ENCODE measurements at regions not wholly inside any gene's neighbourhood (a gene's known extent, or its start where the extent isn't known, plus 50 kb on each side); places are given as distances from the start of the nearest gene placed in this dataset.
A peak's percentile ranks its signal among the peaks of the same experiment; 100 is the strongest.

DNA sequence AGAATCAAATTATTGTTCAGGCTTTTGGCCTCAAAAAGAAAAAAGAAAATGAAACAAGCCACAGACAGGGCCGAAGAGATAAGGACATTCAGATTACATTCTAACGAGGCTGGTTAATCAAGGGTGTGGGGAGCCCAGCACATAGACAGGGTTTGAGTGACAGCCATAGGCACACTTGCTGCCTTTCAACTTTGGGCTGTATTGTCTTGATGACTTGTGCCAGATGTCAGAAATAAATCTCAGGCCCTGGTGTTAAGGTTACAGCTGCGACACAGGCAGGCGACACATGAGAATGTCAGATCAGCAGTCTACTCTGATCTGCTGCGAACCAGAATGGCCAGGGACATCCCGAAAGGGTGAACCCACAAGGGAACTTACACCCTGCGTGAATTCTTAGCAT is 231.2 kb upstream of the ARRDC4 start:
- DNase-seq: no peak

DNA sequence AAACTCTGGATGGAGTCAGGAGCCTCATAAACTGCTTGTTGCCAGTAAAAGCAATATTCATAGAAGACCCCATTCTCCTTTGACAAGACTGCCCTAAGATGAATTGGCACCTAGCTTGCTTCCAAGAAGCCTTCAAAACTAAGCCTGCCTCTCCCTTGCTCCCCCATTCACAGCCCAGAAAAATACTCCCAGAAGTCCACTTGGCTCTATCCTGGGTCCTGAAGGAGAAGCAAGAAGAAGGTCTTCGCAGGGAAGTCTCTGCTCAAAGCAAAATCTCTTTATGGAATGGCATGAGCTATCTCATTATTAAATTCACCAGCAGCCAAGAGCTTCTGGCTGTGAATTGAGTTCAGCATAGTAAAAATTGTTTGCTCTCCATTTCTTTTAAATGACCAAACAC is 230.2 kb upstream of the ARRDC4 start:
- DNase-seq: no peak

GRCh38 chr15:97731859-97732258 is 228.6 kb upstream of the ARRDC4 start:
- DNase-seq: no peak

DNA sequence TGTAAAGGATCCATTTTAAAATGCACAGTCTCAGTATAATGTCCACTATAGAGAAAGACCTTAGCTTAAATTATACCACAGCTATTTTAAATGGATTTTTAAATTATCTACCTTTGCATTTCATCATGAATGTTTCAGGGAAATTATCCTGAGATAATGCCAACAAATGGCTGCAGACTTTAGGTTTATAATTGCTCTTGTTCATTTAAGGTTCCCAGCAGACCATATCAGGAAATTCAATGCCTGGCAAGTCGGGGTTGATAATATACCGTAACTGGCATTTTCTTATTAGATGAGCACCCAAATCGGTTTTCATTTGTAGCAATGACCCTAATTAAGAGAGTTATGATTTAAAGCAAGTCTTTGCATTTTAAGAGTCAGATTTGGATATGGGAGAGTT is 227.1 kb upstream of the ARRDC4 start:
- DNase-seq: no peak

GRCh38 chr15:97736748-97737147 is 223.8 kb upstream of the ARRDC4 start:
- no peak for DNase-seq

DNA sequence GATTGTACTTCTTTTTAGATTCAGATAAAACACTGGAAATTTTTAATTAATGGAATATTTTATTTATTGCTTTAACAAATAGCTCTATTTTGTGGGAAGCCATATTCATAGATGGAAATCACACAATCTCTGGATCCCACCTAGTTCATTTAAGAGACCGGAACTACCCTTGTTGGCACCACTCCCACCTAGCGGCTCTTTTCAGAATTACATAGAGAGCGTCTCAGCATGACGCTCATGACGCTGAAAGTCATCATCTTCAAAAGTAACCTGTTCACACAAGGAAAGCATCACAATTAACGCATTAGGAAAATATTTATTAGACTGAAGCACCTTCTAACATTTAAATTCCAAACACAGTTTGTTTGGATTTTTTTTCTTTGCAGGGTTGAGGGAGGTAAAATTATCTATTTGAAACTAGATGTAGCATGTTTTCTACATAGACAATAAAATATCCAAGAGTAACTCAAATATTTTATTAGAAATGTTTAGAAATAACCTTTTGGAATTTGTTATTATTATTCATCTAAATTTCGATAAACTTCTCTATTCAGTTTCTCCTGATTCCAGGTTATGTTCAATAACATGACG is 214.9 kb upstream of the ARRDC4 start:
- peak in 1 of 2 donors; percentile 3 for DNase-seq

GRCh38 chr15:97747342-97747741 is 213.2 kb upstream of the ARRDC4 start:
- DNase-seq: no peak

DNA sequence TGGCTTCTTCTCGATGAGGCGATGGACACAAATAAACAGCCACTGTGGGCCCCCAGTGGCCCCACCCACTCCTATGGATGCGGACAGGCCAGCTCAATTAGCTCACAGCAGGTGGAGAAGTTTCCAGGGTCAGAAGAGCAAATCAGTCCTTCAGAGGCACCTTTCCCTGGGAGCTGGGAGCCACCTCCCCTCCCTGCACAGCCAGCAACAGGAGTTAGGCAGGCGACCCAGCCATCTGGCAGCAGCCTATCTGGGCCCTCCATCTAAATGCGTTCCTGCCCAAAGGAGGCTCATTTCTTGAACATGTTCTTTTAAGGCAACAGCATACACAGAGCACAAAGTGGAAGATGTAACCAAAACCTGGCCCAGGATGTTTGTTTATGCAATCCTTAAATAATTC is 211.9 kb upstream of the ARRDC4 start:
- no peak for DNase-seq

DNA sequence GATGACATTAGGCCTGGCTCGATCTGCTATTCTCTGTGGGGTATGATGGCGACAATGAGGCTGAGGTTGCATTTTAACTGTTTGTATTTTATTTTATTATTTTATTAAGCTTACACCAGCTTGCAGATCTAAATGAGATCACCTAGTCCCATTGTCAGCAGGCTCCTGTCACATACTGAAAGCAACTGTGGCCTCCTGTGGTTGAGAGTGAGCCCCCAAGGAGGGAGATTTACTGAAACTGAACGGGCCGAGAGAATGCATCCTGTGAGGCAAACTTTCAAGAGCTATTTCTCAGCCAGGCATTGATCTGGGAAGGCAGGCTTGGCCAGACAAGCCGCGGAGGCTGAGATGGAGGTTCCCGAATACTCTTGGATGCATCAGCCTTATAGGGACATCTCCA is 210.4 kb upstream of the ARRDC4 start:
- DNase-seq: no peak

DNA sequence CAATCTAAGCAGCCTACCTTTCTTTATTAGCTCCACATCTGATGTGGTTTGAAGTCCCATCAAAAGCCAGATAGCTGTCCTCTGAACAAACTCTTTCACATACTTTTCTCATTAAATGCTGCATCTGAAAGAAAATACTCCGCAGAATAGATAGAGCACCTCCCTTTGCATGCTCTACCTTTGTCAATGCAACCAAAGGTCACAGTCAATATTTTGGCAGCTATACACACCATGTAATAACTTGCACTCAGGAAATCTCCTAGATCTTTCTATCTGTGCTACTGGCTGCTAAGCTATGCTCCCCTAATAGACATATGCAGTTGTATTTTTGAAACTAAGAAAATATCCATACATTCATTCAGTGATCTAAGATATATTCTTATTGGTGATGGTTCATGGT is 204.8 kb upstream of the ARRDC4 start:
- DNase-seq: no peak

GRCh38 chr15:97759363-97759762 is 201.1 kb upstream of the ARRDC4 start:
- DNase-seq: no peak

DNA sequence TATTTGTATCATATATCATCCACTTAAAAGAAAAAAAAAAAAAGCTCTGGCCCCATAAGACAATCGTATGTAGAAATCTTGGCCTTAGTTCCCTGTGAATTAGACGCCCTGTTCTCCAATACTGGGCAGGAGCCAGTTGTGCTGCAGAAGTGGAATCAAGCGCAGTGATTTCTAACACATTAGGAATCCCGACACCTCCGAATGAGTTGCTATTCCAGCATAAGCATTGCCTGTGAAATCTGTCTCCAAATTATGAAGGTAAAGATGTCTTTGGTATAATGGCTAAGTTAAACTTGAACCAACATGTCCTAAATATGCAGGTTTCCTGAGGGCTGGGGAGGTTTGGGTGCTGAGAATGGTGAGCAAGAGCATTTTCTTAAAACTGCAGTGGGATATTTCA is 199.4 kb upstream of the ARRDC4 start:
- no peak for DNase-seq

- no peak for DNase-seq
Observed at GRCh38 chr15:97783240-97783639, 177.3 kb upstream of the ARRDC4 start.

DNA sequence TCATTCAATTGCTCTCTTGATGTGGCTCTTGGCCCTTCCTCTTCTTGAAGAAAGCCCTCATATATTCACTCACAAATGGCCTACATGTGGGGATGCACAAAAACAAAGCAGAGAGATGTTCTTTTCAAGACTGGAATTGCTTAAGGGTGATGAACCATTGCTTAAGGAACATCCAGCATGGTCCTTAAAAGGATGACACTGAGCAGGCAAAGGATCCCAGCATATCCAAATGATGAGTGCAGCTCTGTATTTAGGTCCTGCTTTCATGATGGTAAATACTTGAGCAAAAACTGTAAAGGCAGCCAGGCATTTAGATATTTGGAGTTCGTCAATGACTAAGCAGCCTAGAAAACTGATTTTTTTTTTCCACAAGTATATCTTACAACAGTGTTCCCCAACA is 173.8 kb upstream of the ARRDC4 start:
- DNase-seq: no peak

- no peak for DNase-seq
Observed at GRCh38 chr15:97790180-97790579, 170.3 kb upstream of the ARRDC4 start.

DNA sequence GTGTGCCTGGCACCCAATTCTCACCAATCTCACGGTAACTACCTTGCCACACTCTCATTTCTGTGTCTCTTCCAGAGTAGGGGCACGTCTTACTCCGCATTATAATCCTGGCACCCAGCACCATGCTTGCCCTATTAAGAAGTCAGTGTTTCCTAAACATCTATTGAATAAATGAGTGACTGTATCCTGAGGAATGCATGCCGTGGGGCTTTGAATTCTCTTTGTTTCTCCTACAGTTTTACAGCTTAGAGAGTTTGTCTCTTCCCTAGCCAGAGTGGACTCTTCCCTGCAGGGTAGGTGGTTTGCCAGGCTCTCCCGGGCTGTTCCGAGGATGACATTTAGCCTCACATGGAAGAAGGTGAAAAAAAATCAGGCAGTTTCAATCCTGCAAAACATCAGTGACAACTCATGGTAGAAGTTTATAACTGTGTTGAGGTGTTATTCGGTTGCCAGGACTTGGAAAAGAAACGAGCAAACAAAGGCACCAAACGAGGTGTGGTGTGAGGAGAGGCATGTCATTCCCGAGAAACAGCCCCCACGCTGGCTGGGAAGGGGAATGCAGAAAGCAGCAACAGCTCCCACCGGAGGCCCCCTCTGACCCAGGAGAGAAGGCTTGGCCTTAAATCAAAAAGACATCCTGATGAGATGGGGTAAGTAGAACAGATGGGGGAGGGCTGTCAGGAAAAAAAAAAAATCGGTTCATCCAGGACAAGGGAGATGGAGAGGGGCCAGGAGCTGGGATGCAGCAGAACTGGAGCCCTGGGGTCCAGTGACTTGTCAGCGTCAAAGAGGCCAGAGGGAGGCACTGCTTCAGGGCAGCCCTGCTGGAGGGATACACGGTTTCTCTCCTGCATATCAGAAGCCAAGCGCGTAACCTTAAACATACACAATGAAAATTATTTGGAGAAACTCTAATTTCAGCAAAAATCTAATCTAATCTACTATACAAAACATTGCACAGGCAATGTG is 168.4 kb upstream of the ARRDC4 start:
- no peak for DNase-seq

GRCh38 chr15:97804950-97805349 is 155.6 kb upstream of the ARRDC4 start:
- DNase-seq: no peak

DNA sequence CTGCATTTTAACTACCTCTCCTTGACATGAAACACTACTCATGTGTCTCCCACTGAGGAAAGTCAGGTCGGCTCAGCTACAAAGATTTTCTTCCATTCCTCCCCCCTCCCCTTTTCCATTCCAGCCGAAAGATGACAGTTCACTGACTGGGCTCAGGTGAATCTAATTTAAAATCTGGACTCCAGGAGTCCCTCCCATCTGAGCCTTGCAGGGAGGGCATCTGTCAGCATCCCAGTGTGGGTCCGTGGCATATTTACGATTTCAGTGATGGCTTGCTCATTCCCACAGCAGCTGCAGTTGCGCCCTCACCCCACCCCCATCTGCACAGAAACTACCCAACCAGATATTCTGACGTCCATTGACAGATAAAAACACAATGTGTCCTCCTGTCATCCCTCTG is 153.7 kb upstream of the ARRDC4 start:
- DNase-seq: no peak

DNA sequence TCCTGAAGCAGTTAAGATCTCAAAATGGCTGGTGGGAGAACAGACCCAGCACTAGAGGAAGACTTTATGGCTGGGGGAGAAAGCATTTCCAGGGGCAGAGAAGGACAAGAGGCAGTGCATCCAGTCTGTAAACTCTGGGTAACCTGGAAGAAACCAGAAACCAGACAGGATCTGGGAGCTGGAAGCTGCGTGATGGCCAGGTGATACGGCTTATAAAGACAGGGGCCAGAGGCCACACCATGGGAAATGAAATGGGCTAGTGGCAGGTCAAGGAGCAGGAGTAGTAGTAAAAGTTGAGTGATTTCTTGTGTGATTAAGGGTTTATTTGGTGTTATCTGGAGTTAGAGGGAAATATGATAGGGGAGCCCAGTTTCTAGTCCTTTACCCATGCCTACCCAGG is 144.7 kb upstream of the ARRDC4 start:
- DNase-seq: no peak

DNA sequence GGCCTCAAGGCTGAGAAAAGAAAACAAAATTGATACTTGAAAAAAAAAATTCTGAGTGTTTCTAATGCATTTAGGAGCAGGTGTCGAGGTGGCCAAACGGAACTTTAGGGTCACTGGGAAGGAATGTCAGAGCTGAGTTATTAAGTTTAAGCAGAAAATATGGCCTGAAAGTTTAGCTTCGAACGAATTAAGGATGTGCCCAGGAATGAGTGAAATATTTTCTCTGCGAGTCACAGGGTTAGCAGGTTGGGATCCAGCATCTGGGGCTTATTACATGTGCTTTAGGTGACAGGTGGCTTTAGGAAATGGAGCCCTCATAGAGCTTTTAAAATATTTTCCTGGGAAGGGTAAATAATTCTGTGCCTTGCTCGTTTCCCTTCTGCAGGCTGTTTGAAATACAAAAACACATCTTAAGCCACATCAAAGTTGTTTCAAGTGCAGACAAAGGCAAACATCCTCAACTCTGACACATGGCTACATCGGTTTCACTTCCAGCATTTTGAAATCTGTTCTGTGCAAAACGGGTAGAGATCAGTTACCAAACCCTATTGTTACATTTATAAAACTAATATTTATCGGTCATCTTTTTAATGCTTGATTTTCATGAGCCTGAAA is 143.1 kb upstream of the ARRDC4 start:
- DNase-seq: no peak

DNA sequence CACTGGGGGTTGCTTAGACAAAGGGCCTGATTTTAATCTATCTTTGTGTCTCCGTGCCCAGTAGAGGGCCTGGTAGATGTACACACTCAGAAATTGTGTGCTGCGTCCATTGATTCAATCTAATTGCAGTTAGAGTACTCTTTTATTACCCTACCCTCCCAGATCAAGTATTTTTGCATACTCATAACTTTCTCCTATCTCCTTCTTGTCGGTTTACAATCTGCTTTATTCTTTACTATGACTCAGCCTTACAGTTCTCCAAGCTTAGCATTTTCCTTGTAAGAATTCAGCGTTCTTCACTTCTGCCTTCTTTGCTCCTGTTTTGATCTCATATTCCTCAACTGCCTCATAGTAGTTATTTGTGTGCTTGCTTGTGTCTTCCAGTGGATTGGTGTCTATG is 124.5 kb upstream of the ARRDC4 start:
- DNase-seq: no peak

- no peak for DNase-seq
Observed at GRCh38 chr15:97837896-97838295, 122.6 kb upstream of the ARRDC4 start.

- DNase-seq: no peak
Observed at GRCh38 chr15:97838606-97839210, 121.8 kb upstream of the ARRDC4 start.

- no peak for DNase-seq
Observed at GRCh38 chr15:97840501-97840900, 120.0 kb upstream of the ARRDC4 start.

Data from activated CD4-positive, alpha-beta T cell treated with anti-CD3 and anti-CD28 coated beads for 4 hours (primary cell).